Fibroblast of lung (primary cell): ENCODE measurements at regions not wholly inside any gene's neighbourhood (a gene's known extent, or its start where the extent isn't known, plus 50 kb on each side); places are given as distances from the start of the nearest gene placed in this dataset.
A peak's percentile ranks its signal among the peaks of the same experiment; 100 is the strongest.

Experiments
- DNase-seq, 2 donors: peaks; one replicate each; pipeline versions ENCODE4 v3.0.0 to v3.0.0-alpha.2; 2010; ENCODE audit warnings: low read depth in 2 of 2
- H2AFZ ChIP-seq: 2 replicates; pipeline ENCODE4 v1.5.1; 2012; ENCODE audit warnings: low read length, control low read depth, inconsistent platforms
- H3K27ac ChIP-seq: 2 replicates; pipeline ENCODE4 v1.5.1; 2011; ENCODE audit warnings: low read length, control low read depth; ENCODE audit not compliant: insufficient read depth
- H3K27me3 ChIP-seq: 2 replicates; pipeline ENCODE4 v1.5.1; 2011; ENCODE audit warnings: mild to moderate bottlenecking, low read length; ENCODE audit not compliant: control insufficient read depth, insufficient read depth
- H3K36me3 ChIP-seq: 2 replicates; pipeline ENCODE4 v1.5.1; 2011; ENCODE audit warnings: low read length; ENCODE audit not compliant: control insufficient read depth, insufficient read depth
- H3K4me1 ChIP-seq: 2 replicates; pipeline ENCODE4 v1.5.1; 2011; ENCODE audit warnings: low read length; ENCODE audit not compliant: control insufficient read depth, insufficient read depth; ENCODE audit errors: extremely low read depth
- H3K4me2 ChIP-seq: 2 replicates; pipeline ENCODE4 v1.5.1; 2011; ENCODE audit warnings: low read length, control low read depth; ENCODE audit not compliant: insufficient read depth; ENCODE audit errors: extremely low read depth
- H3K4me3 ChIP-seq, 4 experiments: fragments of 200-600 bp in 1 of 4; sonication (generic) in 1 of 4; replicated peaks in 1 of 4; 2 replicates each; pipeline ENCODE4 v1.5.1; 2011 to 2016; ENCODE audit warnings: low read length in 4 of 4, low read depth in 3 of 4, mild to moderate bottlenecking in 3 of 4, control low read depth in 2 of 4, inconsistent platforms in 1 of 4, mixed read lengths in 1 of 4; ENCODE audit not compliant: insufficient read depth in 1 of 4; ENCODE audit errors: control extremely low read depth in 1 of 4
- H3K79me2 ChIP-seq: 2 replicates; pipeline ENCODE4 v1.5.1; 2012; ENCODE audit warnings: mild to moderate bottlenecking, low read length, inconsistent platforms; ENCODE audit not compliant: control insufficient read depth, insufficient read depth
- H3K9ac ChIP-seq: 2 replicates; pipeline ENCODE4 v1.5.1; 2011; ENCODE audit warnings: mild to moderate bottlenecking, low read length, control low read depth; ENCODE audit not compliant: insufficient read depth
- H3K9me3 ChIP-seq: 2 replicates; pipeline ENCODE4 v1.5.1; 2012; ENCODE audit warnings: low read depth, low read length; ENCODE audit not compliant: control insufficient read depth, insufficient read depth
- H4K20me1 ChIP-seq: 2 replicates; pipeline ENCODE4 v1.5.1; 2011; ENCODE audit warnings: low read length; ENCODE audit not compliant: control insufficient read depth, insufficient read depth; ENCODE audit errors: extremely low read depth
- EZH2 ChIP-seq: IDR thresholded peaks from 2 replicates; pipeline ENCODE4 v1.5.1; 2012; ENCODE audit warnings: low read length, control low read depth, mild to moderate bottlenecking; ENCODE audit errors: missing control alignments
- TF ChIP-seq, protein P1 (sequence below), 2 donors: IDR thresholded peaks in 1 of 2; conservative IDR thresholded peaks in 1 of 2; 1 replicate in 1 of 2; 2 replicates in 1 of 2; pipeline ENCODE4 v1.5.1; 2011 to 2012; ENCODE audit warnings: low read length in 2 of 2, control low read depth in 1 of 2, inconsistent platforms in 1 of 2, low read depth in 1 of 2, mild to moderate bottlenecking in 1 of 2

DNA sequence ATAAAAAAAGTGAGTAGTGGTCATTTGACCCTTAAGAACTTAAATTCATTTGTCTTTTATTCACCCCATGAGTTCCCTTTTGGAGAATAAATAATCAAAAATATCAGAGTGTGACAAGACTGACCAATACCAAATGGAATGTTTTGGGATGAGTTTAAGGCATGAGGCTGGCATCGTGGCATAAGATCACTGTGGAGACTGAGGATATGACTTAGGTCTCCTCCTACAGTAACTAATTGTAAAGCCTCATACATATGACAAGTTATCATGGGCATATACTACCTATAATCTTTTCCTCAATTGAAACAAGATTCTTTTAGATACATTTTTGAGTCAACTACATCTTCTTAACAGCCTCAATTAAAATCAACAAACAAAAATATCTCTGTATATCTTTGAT, 782.0 kb downstream of the SLITRK1 start:
- Histone ChIP-seq H3K4me2 (no peak overlapping the region), H3K79me2 (no peaks in the 10 kb centered on the region)
- DNase-seq: peak in 1 of 2 donors; percentile 1

DNA sequence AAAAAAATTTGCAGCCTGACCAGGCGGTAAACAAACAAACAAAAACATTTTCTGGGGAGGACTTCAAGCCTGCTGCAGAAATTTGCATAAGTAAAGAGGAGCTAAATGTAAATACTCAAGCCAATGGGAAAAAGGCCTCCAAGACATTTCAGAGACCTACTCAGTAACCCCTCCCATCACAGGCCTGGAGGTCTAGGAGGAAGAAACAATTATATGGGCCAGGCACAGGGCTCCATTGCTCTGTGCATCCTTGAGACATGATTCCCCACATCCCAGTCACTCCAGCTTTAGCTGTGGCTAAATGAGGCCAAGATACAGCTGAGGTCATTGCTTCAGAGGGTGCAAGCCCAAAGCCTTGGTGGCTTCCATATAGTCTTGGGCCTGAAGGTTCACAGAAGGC, 793.4 kb downstream of the SLITRK1 start:
- DNase-seq: no peak
- no peak overlapping the region for H2AFZ ChIP-seq
- no peaks in the 10 kb centered on the region for H3K27me3 ChIP-seq
- no peaks in the 10 kb centered on the region for H3K36me3 ChIP-seq
- no peak overlapping the region for H3K27ac ChIP-seq
- H4K20me1 ChIP-seq: no peaks in the 10 kb centered on the region
- no peak overlapping the region for H3K4me2 ChIP-seq
- H3K9ac ChIP-seq: no peak overlapping the region
- no peaks in the 10 kb centered on the region for H3K79me2 ChIP-seq
- H3K4me1 ChIP-seq: no peaks in the 10 kb centered on the region
- no peak overlapping the region for H3K4me3 ChIP-seq
- no peaks in the 10 kb centered on the region for H3K9me3 ChIP-seq
- no peak for TF ChIP-seq EZH2
- TF ChIP-seq, protein P1, sequence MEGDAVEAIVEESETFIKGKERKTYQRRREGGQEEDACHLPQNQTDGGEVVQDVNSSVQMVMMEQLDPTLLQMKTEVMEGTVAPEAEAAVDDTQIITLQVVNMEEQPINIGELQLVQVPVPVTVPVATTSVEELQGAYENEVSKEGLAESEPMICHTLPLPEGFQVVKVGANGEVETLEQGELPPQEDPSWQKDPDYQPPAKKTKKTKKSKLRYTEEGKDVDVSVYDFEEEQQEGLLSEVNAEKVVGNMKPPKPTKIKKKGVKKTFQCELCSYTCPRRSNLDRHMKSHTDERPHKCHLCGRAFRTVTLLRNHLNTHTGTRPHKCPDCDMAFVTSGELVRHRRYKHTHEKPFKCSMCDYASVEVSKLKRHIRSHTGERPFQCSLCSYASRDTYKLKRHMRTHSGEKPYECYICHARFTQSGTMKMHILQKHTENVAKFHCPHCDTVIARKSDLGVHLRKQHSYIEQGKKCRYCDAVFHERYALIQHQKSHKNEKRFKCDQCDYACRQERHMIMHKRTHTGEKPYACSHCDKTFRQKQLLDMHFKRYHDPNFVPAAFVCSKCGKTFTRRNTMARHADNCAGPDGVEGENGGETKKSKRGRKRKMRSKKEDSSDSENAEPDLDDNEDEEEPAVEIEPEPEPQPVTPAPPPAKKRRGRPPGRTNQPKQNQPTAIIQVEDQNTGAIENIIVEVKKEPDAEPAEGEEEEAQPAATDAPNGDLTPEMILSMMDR (conservative IDR thresholded peaks at IDR 0.05 in 1 of 2, IDR thresholded peaks at IDR 0.05 in 1 of 2; ENCODE audit: low read depth in 1 of 2, low read length in 2 of 2): no peak

More for the DNA sequence above, 782.0 kb downstream of the SLITRK1 start:
- Histone ChIP-seq H3K36me3 (no peaks in the 10 kb centered on the region), H3K27ac (no peak overlapping the region), H3K4me3 (no peak overlapping the region), H4K20me1 (no peaks in the 10 kb centered on the region), H3K27me3 (no peaks in the 10 kb centered on the region), H3K9me3 (no peaks in the 10 kb centered on the region), H3K9ac (no peak overlapping the region), H2AFZ (no peak overlapping the region), H3K4me1 (no peaks in the 10 kb centered on the region)
- no peak for TF ChIP-seq EZH2
- TF ChIP-seq, protein P1 (conservative IDR thresholded peaks at IDR 0.05 in 1 of 2, IDR thresholded peaks at IDR 0.05 in 1 of 2; ENCODE audit: low read depth in 1 of 2, low read length in 2 of 2): no peak

DNA sequence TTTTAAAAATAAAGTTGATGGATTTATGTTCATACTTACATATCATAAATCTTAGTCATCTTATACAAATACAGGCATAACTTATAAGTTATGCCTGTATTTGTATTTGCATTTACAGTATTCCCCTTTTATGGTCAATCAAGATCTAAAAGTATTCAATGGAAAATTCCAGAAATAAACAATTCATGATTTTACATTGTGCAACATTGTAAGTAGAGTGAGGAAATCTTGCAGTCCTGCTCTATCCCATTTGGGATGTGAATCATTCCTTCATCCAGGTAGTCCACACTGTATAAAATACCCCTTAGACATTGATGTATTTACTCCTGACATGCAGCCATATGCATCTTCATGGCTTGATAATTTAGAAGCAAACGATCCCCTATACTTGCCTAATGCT, 795.3 kb downstream of the SLITRK1 start:
- no peak for TF ChIP-seq EZH2
- TF ChIP-seq, protein P1 (conservative IDR thresholded peaks at IDR 0.05 in 1 of 2, IDR thresholded peaks at IDR 0.05 in 1 of 2; ENCODE audit: low read depth in 1 of 2, low read length in 2 of 2): no peak
- Histone ChIP-seq H3K9me3 (no peaks in the 10 kb centered on the region), H3K4me1 (no peaks in the 10 kb centered on the region), H3K4me3 (no peak overlapping the region), H3K4me2 (no peak overlapping the region), H3K27me3 (no peaks in the 10 kb centered on the region), H4K20me1 (no peaks in the 10 kb centered on the region), H3K36me3 (no peaks in the 10 kb centered on the region), H3K27ac (no peak overlapping the region), H2AFZ (no peak overlapping the region), H3K9ac (no peak overlapping the region), H3K79me2 (no peaks in the 10 kb centered on the region)
- peak in 1 of 2 donors; percentile 18 for DNase-seq
